CD4-positive, CD25-positive, alpha-beta regulatory T cell (primary cell): ENCODE measurements at regions not wholly inside any gene's neighbourhood (a gene's known extent, or its start where the extent isn't known, plus 50 kb on each side); places are given as distances from the start of the nearest gene placed in this dataset.

Source experiments
- ATAC-seq, 2 donors: fragments of 150-1000 bp; cut with Tn5 transposase; one replicate each; pipeline ENCODE4 v1.10.0; 2021; ENCODE audit warnings: low read depth in 2 of 2, moderate number of reproducible peaks in 2 of 2, moderate library complexity in 1 of 2
- DNase-seq, 3 donors: peaks; one replicate each; pipeline versions ENCODE4 v3.0.0 to v3.0.0-alpha.2; 2012 to 2022; ENCODE audit warnings: mixed read lengths in 1 of 3
- H3K27ac ChIP-seq: one replicate; pipeline ENCODE4 v1.7.0; 2013; ENCODE audit warnings: mild to moderate bottlenecking, low read length; ENCODE audit not compliant: insufficient read depth, poor library complexity, severe bottlenecking
- H3K27me3 ChIP-seq: one replicate; pipeline ENCODE4 v1.7.0; 2013; ENCODE audit warnings: low read length; ENCODE audit not compliant: control insufficient read depth, insufficient read depth
- H3K36me3 ChIP-seq: one replicate; pipeline ENCODE4 v1.7.0; 2013; ENCODE audit warnings: mild to moderate bottlenecking, low read length, moderate library complexity; ENCODE audit not compliant: control insufficient read depth, insufficient read depth
- H3K4me1 ChIP-seq: 2 replicates; pipeline ENCODE4 v1.7.0; 2013; ENCODE audit warnings: mild to moderate bottlenecking, low read length; ENCODE audit not compliant: insufficient read depth, control insufficient read depth, poor library complexity, severe bottlenecking
- H3K4me3 ChIP-seq: one replicate; pipeline ENCODE4 v1.7.0; 2013; ENCODE audit warnings: low read depth, mild to moderate bottlenecking, low read length, moderate library complexity
- H3K9me3 ChIP-seq, 2 experiments: 1 replicate in 1 of 2; 2 replicates in 1 of 2; pipeline ENCODE4 v1.7.0; 2013; ENCODE audit warnings: low read length in 2 of 2, mild to moderate bottlenecking in 1 of 2, moderate library complexity in 1 of 2; ENCODE audit not compliant: control insufficient read depth in 2 of 2
- H3K27ac Mint-ChIP-seq, 3 donors: one replicate each; pipeline ENCODE4 v1.8.0; 2020 to 2022; ENCODE audit warnings: mild to moderate bottlenecking in 3 of 3, mixed read lengths in 3 of 3, moderate library complexity in 2 of 3
- H3K27me3 Mint-ChIP-seq: one replicate; pipeline ENCODE4 v1.8.0; 2022; ENCODE audit warnings: mild to moderate bottlenecking, mixed read lengths
- H3K36me3 Mint-ChIP-seq: one replicate; pipeline ENCODE4 v1.8.0; 2020; ENCODE audit warnings: mixed read lengths
- H3K4me1 Mint-ChIP-seq, 4 donors: one replicate each; pipeline ENCODE4 v1.8.0; 2020 to 2022; ENCODE audit warnings: mixed read lengths in 4 of 4, mild to moderate bottlenecking in 1 of 4
- H3K4me3 Mint-ChIP-seq, 4 donors: one replicate each; pipeline ENCODE4 v1.8.0; 2020 to 2022; ENCODE audit warnings: mild to moderate bottlenecking in 4 of 4, mixed read lengths in 4 of 4, moderate library complexity in 3 of 4
- H3K9me3 Mint-ChIP-seq, 7 donors: one replicate each; pipeline ENCODE4 v1.8.0; 2020 to 2022; ENCODE audit warnings: mixed read lengths in 7 of 7, mild to moderate bottlenecking in 3 of 7, moderate library complexity in 2 of 7

- no peaks in the 10 kb centered on the region for H3K36me3 ChIP-seq
- H3K27ac Mint-ChIP-seq, result peak overlapping the region in 1 of 3 donors; percentile 38
- H3K27me3 Mint-ChIP-seq, result peaks cover 22% of the 10 kb centered on the region
- no peaks in the 10 kb centered on the region for H3K27me3 ChIP-seq
- H3K4me1 Mint-ChIP-seq, result no peaks in the 10 kb centered on the region
- no peaks in the 10 kb centered on the region for H3K9me3 ChIP-seq
- no peak overlapping the region for H3K4me3 ChIP-seq
- no peaks in the 10 kb centered on the region for H3K9me3 Mint-ChIP-seq
- H3K4me3 Mint-ChIP-seq, result no peak overlapping the region
- no peaks in the 10 kb centered on the region for H3K36me3 Mint-ChIP-seq
- DNase-seq, result no peak
- no peak for ATAC-seq
- no peak overlapping the region for H3K27ac ChIP-seq
- no peaks in the 10 kb centered on the region for H3K4me1 ChIP-seq
These were observed 94.1 kb upstream of the PPP3CA start for GRCh38 chr4:101441446-101441845.

- no peak overlapping the region for H3K27ac Mint-ChIP-seq
- no peak overlapping the region for H3K27ac ChIP-seq
- DNase-seq, result no peak
- H3K27me3 ChIP-seq, result peaks cover 5% of the 10 kb centered on the region
- H3K4me1 ChIP-seq, result no peaks in the 10 kb centered on the region
- no peaks in the 10 kb centered on the region for H3K9me3 Mint-ChIP-seq
- no peaks in the 10 kb centered on the region for H3K36me3 ChIP-seq
- no peaks in the 10 kb centered on the region for H3K4me1 Mint-ChIP-seq
- H3K4me3 ChIP-seq, result no peak overlapping the region
- H3K36me3 Mint-ChIP-seq, result no peaks in the 10 kb centered on the region
- peaks cover 22% of the 10 kb centered on the region for H3K27me3 Mint-ChIP-seq
- no peaks in the 10 kb centered on the region for H3K9me3 ChIP-seq
- H3K4me3 Mint-ChIP-seq, result no peak overlapping the region
- ATAC-seq, result no peak
These were observed 92.6 kb upstream of the PPP3CA start for GRCh38 chr4:101439926-101440325.

DNA sequence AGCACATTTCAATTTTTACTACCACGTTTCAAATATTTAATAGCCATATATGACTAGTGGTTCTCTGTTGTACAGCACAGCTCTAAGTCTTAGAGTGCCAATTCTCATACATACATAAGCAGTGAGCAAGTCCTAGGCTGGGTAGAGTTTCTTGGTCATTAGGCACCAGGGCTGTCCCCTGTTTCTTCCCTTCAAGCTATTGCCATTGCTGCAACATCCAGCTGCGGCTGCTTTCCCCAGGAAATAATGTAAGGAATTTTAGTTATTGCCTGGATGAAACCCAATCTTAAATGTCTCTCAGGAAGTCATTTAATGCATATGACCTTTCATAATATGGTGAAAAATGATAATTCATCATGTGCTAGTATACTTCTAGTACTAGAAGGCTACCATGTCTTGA, 74.1 kb upstream of the PPP3CA start:
- H3K27ac Mint-ChIP-seq, result no peak overlapping the region
- Histone ChIP-seq H3K9me3 (no peaks in the 10 kb centered on the region), H3K36me3 (no peaks in the 10 kb centered on the region), H3K4me3 (no peak overlapping the region), H3K4me1 (peaks cover 38% of the 10 kb centered on the region), H3K27me3 (peaks cover 12% of the 10 kb centered on the region), H3K27ac (no peak overlapping the region)
- ATAC-seq, result no peak
- H3K27me3 Mint-ChIP-seq, result peaks cover 47% of the 10 kb centered on the region
- H3K36me3 Mint-ChIP-seq, result no peaks in the 10 kb centered on the region
- DNase-seq, result no peak
- H3K9me3 Mint-ChIP-seq, result peaks cover 0 to 3% (median 1%) of the 10 kb centered on the region in 7 donors
- H3K4me1 Mint-ChIP-seq, result peaks cover 19 to 37% (median 25%) of the 10 kb centered on the region in 4 donors
- H3K4me3 Mint-ChIP-seq, result no peak overlapping the region

- no peaks in the 10 kb centered on the region for H3K9me3 ChIP-seq
- no peaks in the 10 kb centered on the region for H3K36me3 ChIP-seq
- DNase-seq, result no peak
- Mint-ChIP-seq H3K4me3 (no peak overlapping the region), H3K4me1 (peaks cover 19 to 39% (median 25%) of the 10 kb centered on the region in 4 donors), H3K27ac (no peak overlapping the region), H3K27me3 (peaks cover 50% of the 10 kb centered on the region), H3K36me3 (no peaks in the 10 kb centered on the region), H3K9me3 (peaks cover 0 to 4% (median 1%) of the 10 kb centered on the region in 7 donors)
- no peak for ATAC-seq
- peaks cover 10% of the 10 kb centered on the region for H3K27me3 ChIP-seq
- H3K4me1 ChIP-seq, result peaks cover 38% of the 10 kb centered on the region
- H3K27ac ChIP-seq, result no peak overlapping the region
- no peak overlapping the region for H3K4me3 ChIP-seq
These were observed 73.3 kb upstream of the PPP3CA start for GRCh38 chr4:101420661-101421060.

DNA sequence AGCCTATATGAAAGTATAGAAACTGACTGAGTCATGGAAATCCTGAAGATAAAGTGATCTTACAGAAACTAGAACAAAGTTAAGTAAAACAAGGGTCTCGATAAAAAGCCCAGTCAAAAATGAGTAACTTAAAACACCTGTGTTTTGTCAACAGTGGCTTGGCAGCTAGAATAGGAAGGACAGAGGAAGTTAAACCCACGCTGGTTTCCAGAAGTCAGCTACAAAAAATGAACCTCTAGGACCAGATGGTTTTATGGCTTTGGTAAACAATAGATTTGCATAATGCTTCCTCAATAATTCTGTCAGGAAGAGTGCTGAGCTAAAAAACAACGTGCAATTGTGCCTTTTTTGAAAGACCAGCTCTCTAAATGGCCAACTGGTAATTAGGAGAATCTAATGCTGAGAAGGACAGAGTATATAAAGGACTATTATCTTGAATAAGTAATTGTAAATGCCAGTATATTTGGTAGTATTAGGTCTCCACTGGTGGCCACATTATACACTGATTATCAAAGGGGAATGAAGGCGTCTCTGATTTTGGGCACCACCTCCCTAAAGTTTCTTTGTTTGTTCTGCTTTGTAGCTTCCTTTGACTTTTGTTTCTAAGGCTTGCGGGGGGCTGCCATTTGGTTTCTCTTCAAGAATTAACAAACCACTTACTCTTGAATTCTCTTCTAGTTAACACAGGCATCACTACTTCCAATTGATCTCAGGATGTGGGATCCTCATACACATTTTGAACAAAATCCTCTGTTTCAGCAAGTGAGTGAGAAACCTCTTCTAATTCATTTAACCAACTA, 72.2 kb upstream of the PPP3CA start:
- no peak overlapping the region for H3K27ac Mint-ChIP-seq
- peaks cover 23 to 49% (median 34%) of the 10 kb centered on the region in 4 donors for H3K4me1 Mint-ChIP-seq
- H3K36me3 Mint-ChIP-seq, result no peaks in the 10 kb centered on the region
- Histone ChIP-seq H3K27me3 (peaks cover 10% of the 10 kb centered on the region), H3K36me3 (no peaks in the 10 kb centered on the region), H3K4me3 (peak overlapping the region; percentile 9), H3K9me3 (no peaks in the 10 kb centered on the region), H3K4me1 (peaks cover 38% of the 10 kb centered on the region), H3K27ac (no peak overlapping the region)
- ATAC-seq (no peak), DNase-seq (peak in 1 of 3 donors; percentile 10)
- H3K9me3 Mint-ChIP-seq, result peaks cover 0 to 5% (median 2%) of the 10 kb centered on the region in 7 donors
- H3K27me3 Mint-ChIP-seq, result peaks cover 56% of the 10 kb centered on the region
- peak overlapping the region in 3 of 4 donors; percentile 13 to 17 (median 14) for H3K4me3 Mint-ChIP-seq

- H3K27ac Mint-ChIP-seq, result no peak overlapping the region
- peaks cover 28 to 54% (median 37%) of the 10 kb centered on the region in 4 donors for H3K4me1 Mint-ChIP-seq
- H3K27me3 ChIP-seq, result peaks cover 7% of the 10 kb centered on the region
- H3K36me3 Mint-ChIP-seq, result no peaks in the 10 kb centered on the region
- H3K27ac ChIP-seq, result no peak overlapping the region
- H3K27me3 Mint-ChIP-seq, result peaks cover 47% of the 10 kb centered on the region
- no peak for ATAC-seq
- peak overlapping the region; percentile 43 for H3K4me3 ChIP-seq
- no peaks in the 10 kb centered on the region for H3K36me3 ChIP-seq
- peaks cover 38% of the 10 kb centered on the region for H3K4me1 ChIP-seq
- peaks cover 0 to 5% (median 0%) of the 10 kb centered on the region in 7 donors for H3K9me3 Mint-ChIP-seq
- H3K9me3 ChIP-seq, result no peaks in the 10 kb centered on the region
- DNase-seq, result no peak
- peak overlapping the region; percentile 2 to 49 (median 40) for H3K4me3 Mint-ChIP-seq
These were observed 71.1 kb upstream of the PPP3CA start for GRCh38 chr4:101418466-101418865.

DNA sequence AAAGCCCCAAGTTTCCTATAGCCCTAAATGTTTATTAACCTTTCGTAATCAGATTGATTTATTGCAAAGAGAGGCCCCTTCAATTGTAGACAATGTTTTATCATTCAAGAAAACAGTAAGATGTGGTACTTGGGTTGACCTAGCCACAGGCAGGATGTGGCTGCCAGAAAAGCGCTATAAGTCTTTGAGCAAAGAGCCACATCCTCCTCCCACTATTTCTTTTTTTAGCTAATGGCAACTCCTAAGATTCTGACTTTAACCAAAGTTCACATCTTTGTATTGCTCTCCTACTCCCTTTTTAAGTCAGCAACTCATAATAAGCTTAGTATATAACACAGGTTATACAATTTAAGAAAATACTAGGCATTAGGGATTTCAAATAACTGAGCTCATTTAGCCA, 70.7 kb upstream of the PPP3CA start:
- ATAC-seq (peak; percentile 95 to 96), DNase-seq (peak; percentile 9 to 86 (median 74))
- Mint-ChIP-seq H3K4me1 (peaks cover 28 to 54% (median 37%) of the 10 kb centered on the region in 4 donors), H3K27me3 (peaks cover 47% of the 10 kb centered on the region), H3K27ac (no peak overlapping the region), H3K36me3 (no peaks in the 10 kb centered on the region), H3K4me3 (peak overlapping the region; percentile 2 to 49 (median 40)), H3K9me3 (peaks cover 0 to 5% (median 0%) of the 10 kb centered on the region in 7 donors)
- Histone ChIP-seq H3K4me3 (peak overlapping the region; percentile 43), H3K4me1 (peaks cover 38% of the 10 kb centered on the region), H3K27me3 (peaks cover 7% of the 10 kb centered on the region), H3K27ac (no peak overlapping the region), H3K36me3 (no peaks in the 10 kb centered on the region), H3K9me3 (no peaks in the 10 kb centered on the region)

- DNase-seq, result no peak
- Mint-ChIP-seq H3K27me3 (peaks cover 50% of the 10 kb centered on the region), H3K4me3 (no peak overlapping the region), H3K27ac (no peak overlapping the region), H3K36me3 (no peaks in the 10 kb centered on the region), H3K4me1 (peaks cover 28 to 54% (median 37%) of the 10 kb centered on the region in 4 donors), H3K9me3 (peaks cover 0 to 7% (median 0%) of the 10 kb centered on the region in 7 donors)
- peaks cover 5% of the 10 kb centered on the region for H3K27me3 ChIP-seq
- no peaks in the 10 kb centered on the region for H3K36me3 ChIP-seq
- H3K27ac ChIP-seq, result no peak overlapping the region
- no peak for ATAC-seq
- H3K4me1 ChIP-seq, result peaks cover 38% of the 10 kb centered on the region
- no peaks in the 10 kb centered on the region for H3K9me3 ChIP-seq
- peak overlapping the region; percentile 15 for H3K4me3 ChIP-seq
These were observed 69.7 kb upstream of the PPP3CA start for GRCh38 chr4:101417046-101417445.
